GM12865 (cell line): ENCODE measurements at regions not wholly inside any gene's neighbourhood (a gene's known extent, or its start where the extent isn't known, plus 50 kb on each side); places are given as distances from the start of the nearest gene placed in this dataset.

Experiments
- DNase-seq: peaks from one replicate; pipeline ENCODE4 v3.0.0; 2010; ENCODE audit warnings: low read depth
- H3K4me3 ChIP-seq: 2 replicates; pipeline ENCODE4 v1.5.1; 2011; ENCODE audit warnings: mild to moderate bottlenecking, low read depth, low read length, control low read depth
- CTCF ChIP-seq: IDR thresholded peaks from 2 replicates; pipeline ENCODE4 v1.5.1; 2011; ENCODE audit warnings: low read length, control low read depth, low read depth, inconsistent platforms; ENCODE audit not compliant: insufficient read depth; ENCODE audit errors: missing control alignments

GRCh38 chr2:57452634-57453033, 594.0 kb upstream of the VRK2 start:
- TF ChIP-seq CTCF, result no peak
- DNase-seq, result no peak

DNA sequence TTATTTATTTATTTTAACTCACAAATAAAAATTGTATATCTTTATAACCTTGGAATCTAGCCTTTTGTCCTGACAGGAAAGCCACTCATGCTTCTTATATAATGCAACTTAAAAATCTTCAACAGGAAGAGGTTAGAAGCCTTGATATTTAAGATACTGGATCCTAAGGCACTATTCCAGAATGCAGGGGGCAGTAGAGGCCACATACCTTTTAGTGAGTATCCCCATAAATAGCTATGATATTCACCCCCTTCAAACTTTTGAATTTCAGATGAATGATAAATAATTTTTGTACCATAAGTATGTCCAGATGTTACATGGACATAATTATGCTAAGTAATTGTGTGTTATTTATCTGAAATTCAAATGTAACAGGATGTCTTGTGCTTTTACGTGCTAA, 592.7 kb upstream of the VRK2 start:
- DNase-seq, result no peak
- H3K4me3 ChIP-seq, result no peak overlapping the region
- TF ChIP-seq CTCF, result no peak

More at GRCh38 chr2:57452634-57453033, 594.0 kb upstream of the VRK2 start:
- no peak overlapping the region for H3K4me3 ChIP-seq

DNA sequence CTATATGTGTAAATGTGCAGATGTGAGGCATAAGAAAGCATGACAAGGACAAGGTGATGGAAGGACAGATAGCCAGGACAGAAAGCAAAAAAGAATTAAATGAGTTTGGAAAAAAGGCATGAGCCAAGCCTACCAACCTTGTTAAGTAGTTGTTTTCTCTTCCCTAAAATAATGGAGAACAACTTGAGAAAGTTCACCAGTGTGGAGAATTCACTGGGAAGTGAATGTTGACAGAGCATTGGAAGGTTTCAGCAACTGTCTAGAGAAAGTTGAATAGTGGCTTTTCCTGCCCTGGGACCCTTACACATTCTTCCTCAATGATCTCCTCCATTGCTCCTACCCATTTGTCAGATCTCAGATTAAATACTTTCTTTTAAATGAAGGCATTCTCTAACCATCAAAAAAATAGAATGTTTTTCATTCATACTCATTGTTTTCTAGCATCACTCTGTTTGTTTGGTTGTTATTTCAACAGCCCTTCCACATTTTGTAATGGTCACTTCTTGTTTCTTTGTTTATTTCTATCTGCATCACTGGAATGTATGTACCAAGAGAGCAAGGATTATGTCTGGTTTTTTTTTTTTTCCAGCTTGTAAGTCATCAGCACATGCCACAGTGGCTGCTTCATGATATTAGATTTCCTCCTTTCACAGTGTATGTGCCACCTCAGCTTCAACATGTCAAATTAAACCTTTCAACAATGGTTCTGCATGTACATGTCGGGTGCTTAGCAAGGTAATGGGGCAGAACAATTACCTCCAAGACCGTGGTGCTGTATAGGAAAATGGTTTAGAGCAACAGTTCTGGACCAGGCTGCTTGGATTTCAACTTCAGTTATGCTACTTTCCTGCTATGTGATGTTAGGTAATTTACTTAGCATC, 586.0 kb upstream of the VRK2 start:
- no peak for TF ChIP-seq CTCF

DNA sequence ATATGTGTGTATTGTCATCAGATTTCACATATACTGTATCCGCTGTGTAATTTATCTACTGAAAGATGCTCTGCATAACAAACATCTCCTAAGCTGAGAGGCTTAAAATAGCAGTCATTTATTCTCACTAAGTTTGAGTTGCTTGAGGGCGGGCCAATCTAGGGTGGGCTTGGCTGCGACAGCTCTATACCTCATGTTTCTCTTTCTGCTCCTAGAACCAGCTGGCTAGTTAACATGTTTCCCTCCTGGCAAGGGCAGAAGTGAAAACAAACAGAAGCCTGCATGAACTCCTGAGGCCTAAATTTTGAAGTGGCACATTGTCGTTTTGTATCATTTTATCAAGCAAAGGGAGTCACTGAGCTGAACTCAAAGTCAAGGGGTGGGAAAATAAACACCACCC, 585.0 kb upstream of the VRK2 start:
- no peak for DNase-seq
- H3K4me3 ChIP-seq, result no peak overlapping the region
- no peak for TF ChIP-seq CTCF

More for the DNA sequence above, 586.0 kb upstream of the VRK2 start:
- no peak for DNase-seq
- no peak overlapping the region for H3K4me3 ChIP-seq

DNA sequence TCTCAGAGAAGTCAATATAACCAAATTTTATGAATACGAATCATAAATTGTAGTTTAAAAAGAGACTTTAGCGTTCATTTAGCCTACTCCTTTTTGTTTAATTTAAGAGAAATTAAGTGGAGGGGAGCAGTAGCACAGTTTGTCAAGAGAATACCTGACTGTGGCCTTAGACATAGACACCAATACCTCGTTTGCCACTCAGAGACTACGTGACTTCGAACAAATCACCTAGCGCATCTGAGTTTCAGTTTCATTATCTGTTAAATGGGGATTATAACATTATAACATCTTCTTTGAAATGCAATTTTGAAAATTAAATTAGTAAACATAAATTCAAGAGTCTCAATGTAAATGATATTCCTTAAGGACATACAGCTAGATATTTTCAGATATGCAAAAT, 581.5 kb upstream of the VRK2 start:
- TF ChIP-seq CTCF, result no peak
- DNase-seq, result no peak
- H3K4me3 ChIP-seq, result no peak overlapping the region

GRCh38 chr2:57465967-57466366, 580.6 kb upstream of the VRK2 start:
- TF ChIP-seq CTCF, result no peak
- no peak for DNase-seq
- no peak overlapping the region for H3K4me3 ChIP-seq

DNA sequence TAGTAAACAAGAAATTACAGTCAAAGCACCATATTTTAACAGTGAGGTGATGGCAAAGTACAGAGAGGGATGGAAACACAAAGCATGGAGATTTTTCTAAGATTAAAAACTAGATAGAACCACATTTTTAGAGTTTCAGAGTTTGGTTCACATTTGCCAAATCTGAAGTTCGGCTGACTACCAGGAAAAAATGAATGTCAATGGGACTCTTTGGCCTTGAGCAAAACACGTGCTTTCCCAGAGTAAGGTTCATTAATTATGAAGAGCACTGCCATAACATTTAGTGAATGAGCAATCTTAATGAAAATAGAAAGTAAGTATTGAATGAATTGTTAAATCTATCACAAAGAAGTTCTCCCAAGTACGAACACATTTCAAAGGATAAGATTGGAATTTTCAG, 571.2 kb upstream of the VRK2 start:
- DNase-seq, result no peak
- TF ChIP-seq CTCF, result no peak

More for the DNA sequence above, 571.2 kb upstream of the VRK2 start:
- no peak overlapping the region for H3K4me3 ChIP-seq
